Lung (tissue), 11 donors: ENCODE measurements at regions not wholly inside any gene's neighbourhood (a gene's known extent, or its start where the extent isn't known, plus 50 kb on each side); places are given as distances from the start of the nearest gene placed in this dataset.
A peak's percentile ranks its signal among the peaks of the same experiment; 100 is the strongest.

Source experiments
- ATAC-seq: fragments of 200-7000 bp; cut with Tn5 transposase; one replicate; pipeline ENCODE4 v1.9.1; 2020; ENCODE audit warnings: moderate number of reproducible peaks; ENCODE audit not compliant: insufficient read depth, low FRiP score
- DNase-seq, 3 donors: peaks; one replicate each; pipeline ENCODE4 v3.0.0-alpha.2; 2013 to 2017
- H3K27ac ChIP-seq, 2 donors: one replicate each; pipeline ENCODE4 v1.5.1; 2013; ENCODE audit warnings: mild to moderate bottlenecking in 2 of 2, moderate library complexity in 2 of 2, control low read depth in 1 of 2, inconsistent platforms in 1 of 2, low read depth in 1 of 2, low read length in 1 of 2
- H3K27me3 ChIP-seq, 3 donors: one replicate each; pipeline ENCODE4 v1.5.1; 2013; ENCODE audit warnings: low read length in 2 of 3; ENCODE audit not compliant: control insufficient read depth in 3 of 3, insufficient read depth in 3 of 3
- H3K36me3 ChIP-seq, 4 donors: one replicate each; pipeline ENCODE4 v1.5.1; 2013; ENCODE audit warnings: low read length in 4 of 4, mild to moderate bottlenecking in 1 of 4, moderate library complexity in 1 of 4; ENCODE audit not compliant: control insufficient read depth in 4 of 4, insufficient read depth in 4 of 4
- H3K4me1 ChIP-seq, 5 donors: one replicate each; pipeline ENCODE4 v1.5.1; 2013; ENCODE audit warnings: low read length in 5 of 5, mild to moderate bottlenecking in 2 of 5, moderate library complexity in 1 of 5; ENCODE audit not compliant: control insufficient read depth in 5 of 5, insufficient read depth in 5 of 5
- H3K4me3 ChIP-seq: one replicate; pipeline ENCODE4 v1.5.1; 2013; ENCODE audit warnings: mild to moderate bottlenecking, control low read depth, moderate library complexity
- H3K9ac ChIP-seq, 2 donors: one replicate each; pipeline ENCODE4 v1.5.1; 2013; ENCODE audit warnings: low read length in 2 of 2, control low read depth in 1 of 2; ENCODE audit not compliant: insufficient read depth in 1 of 2
- H3K9me3 ChIP-seq, 4 donors: one replicate each; pipeline ENCODE4 v1.5.1; 2013; ENCODE audit warnings: low read length in 3 of 4, mild to moderate bottlenecking in 1 of 4, moderate library complexity in 1 of 4; ENCODE audit not compliant: control insufficient read depth in 4 of 4, insufficient read depth in 3 of 4
- WGBS, 2 donors: extraction: QIAGEN DNeasy Blood & Tissue Kit; methylation state at CpG; one replicate each; pipeline ENCODE4 v1.1.7; 2013; 5-methylcytosine and 5-hydroxymethylcytosine counted together
- TF ChIP-seq, protein P1 (sequence below): IDR thresholded peaks from 2 replicates; pipeline ENCODE4 v1.5.1; 2012; ENCODE audit warnings: mild to moderate bottlenecking; ENCODE audit errors: control extremely low read depth, extremely low read depth
- donor health status: control.
- donor health status: control.
- donor health status: Bipolar disorder and iron deficiency.
- donor health status: healthy.
- donor health status: DM: yes; HTN: yes; CAD: no.

GRCh38 chr12:75820848-75821578 is 210.6 kb downstream of the PHLDA1 start:
- Histone ChIP-seq H3K36me3 (no peaks in the 10 kb centered on the region), H3K4me1 (peaks cover 0 to 24% (median 8%) of the 10 kb centered on the region in 5 donors), H3K9ac (no peak overlapping the region), H3K27ac (peak overlapping the region in 1 of 2 donors; percentile 26), H3K9me3 (no peaks in the 10 kb centered on the region), H3K4me3 (no peak overlapping the region), H3K27me3 (no peaks in the 10 kb centered on the region)
- ATAC-seq (peak; percentile 37), DNase-seq (peak; percentile 78 to 95 (median 94))
- TF ChIP-seq, protein P1, sequence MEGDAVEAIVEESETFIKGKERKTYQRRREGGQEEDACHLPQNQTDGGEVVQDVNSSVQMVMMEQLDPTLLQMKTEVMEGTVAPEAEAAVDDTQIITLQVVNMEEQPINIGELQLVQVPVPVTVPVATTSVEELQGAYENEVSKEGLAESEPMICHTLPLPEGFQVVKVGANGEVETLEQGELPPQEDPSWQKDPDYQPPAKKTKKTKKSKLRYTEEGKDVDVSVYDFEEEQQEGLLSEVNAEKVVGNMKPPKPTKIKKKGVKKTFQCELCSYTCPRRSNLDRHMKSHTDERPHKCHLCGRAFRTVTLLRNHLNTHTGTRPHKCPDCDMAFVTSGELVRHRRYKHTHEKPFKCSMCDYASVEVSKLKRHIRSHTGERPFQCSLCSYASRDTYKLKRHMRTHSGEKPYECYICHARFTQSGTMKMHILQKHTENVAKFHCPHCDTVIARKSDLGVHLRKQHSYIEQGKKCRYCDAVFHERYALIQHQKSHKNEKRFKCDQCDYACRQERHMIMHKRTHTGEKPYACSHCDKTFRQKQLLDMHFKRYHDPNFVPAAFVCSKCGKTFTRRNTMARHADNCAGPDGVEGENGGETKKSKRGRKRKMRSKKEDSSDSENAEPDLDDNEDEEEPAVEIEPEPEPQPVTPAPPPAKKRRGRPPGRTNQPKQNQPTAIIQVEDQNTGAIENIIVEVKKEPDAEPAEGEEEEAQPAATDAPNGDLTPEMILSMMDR, result no peak
- 61 to 81% methylated on average over 10 of the region's 10 CpGs for WGBS, 2 donors

GRCh38 chr12:75820071-75820470 is 211.5 kb downstream of the PHLDA1 start:
- Histone ChIP-seq H3K4me1 (peaks cover 0 to 30% (median 10%) of the 10 kb centered on the region in 5 donors), H3K27me3 (no peaks in the 10 kb centered on the region), H3K9ac (no peak overlapping the region), H3K27ac (no peak overlapping the region), H3K9me3 (no peaks in the 10 kb centered on the region), H3K36me3 (no peaks in the 10 kb centered on the region), H3K4me3 (no peak overlapping the region)
- no peak for ATAC-seq
- DNase-seq, result no peak
- TF ChIP-seq, protein P1, result no peak

DNA sequence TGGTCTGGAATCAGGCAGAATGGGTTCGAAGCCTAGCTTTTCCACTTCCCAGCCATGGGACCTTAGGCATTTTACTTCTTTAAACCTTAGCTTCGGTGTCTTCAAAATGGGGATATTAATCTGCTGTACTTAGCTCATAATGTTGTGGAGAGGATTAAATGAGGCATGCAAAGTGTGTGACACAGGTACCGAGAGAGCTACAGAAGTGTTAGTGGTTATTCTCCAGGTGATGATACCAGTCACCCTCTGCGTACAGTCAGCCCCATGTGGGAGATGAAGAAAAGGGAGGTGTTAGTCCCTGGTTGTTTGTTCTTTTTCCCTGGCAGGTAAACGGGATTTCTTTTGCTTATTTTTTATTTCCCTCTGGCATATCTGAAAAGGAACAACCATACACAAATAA is 212.1 kb downstream of the PHLDA1 start:
- Histone ChIP-seq H3K9me3 (no peaks in the 10 kb centered on the region), H3K36me3 (no peaks in the 10 kb centered on the region), H3K9ac (no peak overlapping the region), H3K27me3 (no peaks in the 10 kb centered on the region), H3K4me3 (no peak overlapping the region), H3K27ac (no peak overlapping the region), H3K4me1 (peaks cover 0 to 30% (median 15%) of the 10 kb centered on the region in 5 donors)
- DNase-seq, result no peak
- no peak for ATAC-seq
- TF ChIP-seq, protein P1, result no peak
- 89 to 93% methylated on average over 5 of the region's 5 CpGs for WGBS, 2 donors

- H3K9me3 ChIP-seq, result no peaks in the 10 kb centered on the region
- TF ChIP-seq, protein P1, result no peak
- DNase-seq (no peak), ATAC-seq (no peak)
- peaks cover 0 to 30% (median 15%) of the 10 kb centered on the region in 5 donors for H3K4me1 ChIP-seq
- no peak overlapping the region for H3K27ac ChIP-seq
- no peak overlapping the region for H3K9ac ChIP-seq
- H3K27me3 ChIP-seq, result no peaks in the 10 kb centered on the region
- no peak overlapping the region for H3K4me3 ChIP-seq
- no peaks in the 10 kb centered on the region for H3K36me3 ChIP-seq
Measured at GRCh38 chr12:75818863-75819262, 212.7 kb downstream of the PHLDA1 start.
